Prostate gland (tissue), 2 donors: ENCODE measurements at regions not wholly inside any gene's neighbourhood (a gene's known extent, or its start where the extent isn't known, plus 50 kb on each side); places are given as distances from the start of the nearest gene placed in this dataset.
"Not testable (repeated sequence)": the region's sequence is repeated elsewhere in the genome, so short reads cannot be mapped to it uniquely, and the experiment has no call there.

Source experiments
- CTCF ChIP-seq, 4 experiments: fragments of 200-600 bp in 2 of 4; fragments of 450-650 bp in 2 of 4; sonication (generic) in 2 of 4; IDR thresholded peaks; 1 replicate in 3 of 4; 2 replicates in 1 of 4; pipeline ENCODE4 v1.5.1; 2016 to 2019; ENCODE audit warnings: antibody characterized with exemption in 4 of 4, mild to moderate bottlenecking in 2 of 4, moderate library complexity in 2 of 4
- POLR2A ChIP-seq: fragments of 450-650 bp; IDR thresholded peaks from one replicate; pipeline ENCODE4 v1.6.1; 2016; ENCODE audit warnings: antibody characterized with exemption, mild to moderate bottlenecking

GRCh38 chr7:76969892-76970291 lies 62.3 kb downstream of the SPDYE17 start:
- not testable (repeated sequence) for TF ChIP-seq CTCF (IDR thresholded peaks at IDR 0.05); POLR2A
